ENCODE measurements at regions not wholly inside any gene's neighbourhood (a gene's known extent, or its start where the extent isn't known, plus 50 kb on each side); places are given as distances from the start of the nearest gene placed in this dataset.

GRCh38 chr20:58011947-58012610, 216.4 kb downstream of the ANKRD60 start:
- no peak for DNase-seq

- no peak for DNase-seq
These were observed 217.1 kb downstream of the ANKRD60 start for GRCh38 chr20:58011106-58011946.

GRCh38 chr20:58010666-58011065, 217.8 kb downstream of the ANKRD60 start:
- DNase-seq, result no peak

GRCh38 chr20:58010186-58010585, 218.3 kb downstream of the ANKRD60 start:
- no peak for DNase-seq

- DNase-seq, result no peak
These were observed 219.6 kb downstream of the ANKRD60 start for GRCh38 chr20:58008866-58009265.

- DNase-seq, result no peak
These were observed 220.0 kb downstream of the ANKRD60 start for GRCh38 chr20:58008413-58008812.

- DNase-seq, result no peak
These were observed 220.5 kb downstream of the ANKRD60 start for GRCh38 chr20:58007947-58008346.

- no peak for DNase-seq
These were observed 221.8 kb downstream of the ANKRD60 start for GRCh38 chr20:58006346-58007316.

GRCh38 chr20:58005581-58006345, 222.7 kb downstream of the ANKRD60 start:
- DNase-seq, result no peak

- DNase-seq, result no peak
These were observed 223.6 kb downstream of the ANKRD60 start for GRCh38 chr20:58004900-58005299.

- DNase-seq, result no peak
These were observed 224.3 kb downstream of the ANKRD60 start for GRCh38 chr20:58004146-58004545.

- DNase-seq, result no peak
These were observed 224.9 kb downstream of the ANKRD60 start for GRCh38 chr20:58003525-58003924.

GRCh38 chr20:58002901-58003300, 225.6 kb downstream of the ANKRD60 start:
- DNase-seq, result no peak

GRCh38 chr20:58001946-58002345, 226.5 kb downstream of the ANKRD60 start:
- DNase-seq, result no peak

- DNase-seq, result no peak
These were observed 227.1 kb downstream of the ANKRD60 start for GRCh38 chr20:58001381-58001780.

- no peak for DNase-seq
These were observed 227.6 kb downstream of the ANKRD60 start for GRCh38 chr20:58000861-58001260.

- DNase-seq, result peak; percentile 75 to 76
These were observed 228.9 kb downstream of the ANKRD60 start for GRCh38 chr20:57999465-58000111.

GRCh38 chr20:57998981-57999464, 229.4 kb downstream of the ANKRD60 start:
- no peak for DNase-seq

- no peak for DNase-seq
These were observed 230.2 kb downstream of the ANKRD60 start for GRCh38 chr20:57998276-57998675.

GRCh38 chr20:57996936-57997890, 231.2 kb downstream of the ANKRD60 start:
- DNase-seq, result peak; percentile 6 to 15
